Stimulated activated CD8-positive, alpha-beta memory T cell treated with anti-CD3 and anti-CD28 coated beads, Interleukin-4, amount 100 ng/mL, for 1 hour (primary cell): ENCODE measurements at regions not wholly inside any gene's neighbourhood (a gene's known extent, or its start where the extent isn't known, plus 50 kb on each side); places are given as distances from the start of the nearest gene placed in this dataset.
"Not testable (repeated sequence)": the region's sequence is repeated elsewhere in the genome, so short reads cannot be mapped to it uniquely, and the experiment has no call there.

ENCODE experiments used
- DNase-seq, 2 donors: peaks; one replicate each; pipeline ENCODE4 v3.0.0-alpha.2; 2020; ENCODE audit warnings: low read depth in 2 of 2, low spot score in 1 of 2

GRCh38 chr1:157460381-157460780 is 91.9 kb downstream of the FCRL5 start:
- DNase-seq: no peak

GRCh38 chr1:157457279-157457678 is 95.0 kb downstream of the FCRL5 start:
- DNase-seq: no peak

- DNase-seq: no peak
These were observed 97.0 kb downstream of the FCRL5 start for GRCh38 chr1:157455318-157455717.

GRCh38 chr1:157450106-157450505 is 102.2 kb downstream of the FCRL5 start:
- no peak for DNase-seq

GRCh38 chr1:157448636-157449035 is 103.7 kb downstream of the FCRL5 start:
- no peak for DNase-seq

- DNase-seq: not testable (repeated sequence)
These were observed 106.0 kb downstream of the FCRL5 start for GRCh38 chr1:157446356-157446755.

GRCh38 chr1:157445616-157446140 is 106.6 kb downstream of the FCRL5 start:
- not testable (repeated sequence) for DNase-seq

- DNase-seq: no peak
These were observed 110.2 kb downstream of the FCRL5 start for GRCh38 chr1:157442065-157442464.

- no peak for DNase-seq
These were observed 112.9 kb downstream of the FCRL5 start for GRCh38 chr1:157439302-157439954.

GRCh38 chr1:157438613-157439012 is 113.7 kb downstream of the FCRL5 start:
- no peak for DNase-seq

GRCh38 chr1:157438146-157438545 is 114.2 kb downstream of the FCRL5 start:
- DNase-seq: no peak

- DNase-seq: no peak
These were observed 115.0 kb downstream of the FCRL5 start for GRCh38 chr1:157437296-157437695.

- DNase-seq: no peak
These were observed 120.6 kb downstream of the FCRL5 start for GRCh38 chr1:157431751-157432150.

GRCh38 chr1:157429601-157430240 is 122.6 kb downstream of the FCRL5 start:
- DNase-seq: no peak

- not testable (repeated sequence) for DNase-seq
These were observed 128.6 kb downstream of the FCRL5 start for GRCh38 chr1:157423764-157424163.

GRCh38 chr1:157419845-157420542 is 132.3 kb downstream of the FCRL5 start:
- no peak for DNase-seq

GRCh38 chr1:157418659-157419058 is 133.7 kb downstream of the FCRL5 start:
- DNase-seq: no peak

- DNase-seq: no peak
These were observed 134.1 kb downstream of the FCRL5 start for GRCh38 chr1:157418231-157418630.

- no peak for DNase-seq
These were observed 136.7 kb downstream of the FCRL5 start for GRCh38 chr1:157415661-157416060.

GRCh38 chr1:157412308-157412707 is 140.0 kb downstream of the FCRL5 start:
- no peak for DNase-seq

- no peak for DNase-seq
These were observed 140.5 kb downstream of the FCRL5 start for GRCh38 chr1:157411769-157412168.

- DNase-seq: no peak
These were observed 141.3 kb downstream of the FCRL5 start for GRCh38 chr1:157411064-157411463.
